CD4-positive, alpha-beta T cell treated with Interleukin-10 for 1 hour (primary cell): ENCODE measurements at regions not wholly inside any gene's neighbourhood (a gene's known extent, or its start where the extent isn't known, plus 50 kb on each side); places are given as distances from the start of the nearest gene placed in this dataset.

Experiments
- DNase-seq: peaks from one replicate; pipeline ENCODE4 v3.0.0-alpha.2; 2020

- no peak for DNase-seq
Observed at GRCh38 chr7:32140210-32140939, 70.2 kb upstream of the PDE1C start.

- no peak for DNase-seq
Observed at GRCh38 chr7:32137059-32137458, 66.9 kb upstream of the PDE1C start.

DNA sequence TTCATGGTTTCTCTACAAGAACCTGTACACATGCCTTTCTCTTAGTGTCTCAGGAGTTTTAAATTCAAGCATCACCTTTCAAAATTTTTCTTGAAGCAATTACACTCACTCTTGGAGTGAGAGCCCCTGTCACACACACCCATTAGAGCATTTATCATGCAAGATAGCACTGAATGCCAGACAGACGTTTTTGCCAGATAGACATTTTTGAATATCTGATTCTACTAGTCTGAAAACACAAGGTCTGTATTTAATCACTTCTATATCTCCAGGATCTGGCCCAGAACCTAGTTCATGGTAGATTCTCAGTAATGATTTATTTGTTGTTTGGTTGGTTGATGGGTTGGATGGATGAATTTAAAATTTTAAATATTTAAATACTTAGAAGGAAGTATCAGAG lies 60.9 kb upstream of the PDE1C start:
- DNase-seq = no peak

- DNase-seq = no peak
Observed at GRCh38 chr7:32126843-32127242, 56.6 kb upstream of the PDE1C start.
